MCF 10A (cell line): ENCODE measurements at regions not wholly inside any gene's neighbourhood (a gene's known extent, or its start where the extent isn't known, plus 50 kb on each side); places are given as distances from the start of the nearest gene placed in this dataset.
"Not testable (repeated sequence)": the region's sequence is repeated elsewhere in the genome, so short reads cannot be mapped to it uniquely, and the experiment has no call there.

Source experiments
- BruUV-seq: library from RNA; stranded (reverse); fragments of 400-500 nt; replicated peaks from 2 replicates; lab custom pipeline; 2021; lab: Mats Ljungman, UMichigan
- CTCF ChIA-PET: fragments of 300-600 bp; sonication (Branson Sonifier 250); formaldehyde crosslinking; extraction: SDS; loops from one replicate; lab custom pipeline; 2021; ENCODE audit warnings: antibody characterized with exemption, inconsistent platforms; lab: Yijun Ruan, JAX
- POLR2A ChIA-PET: fragments of 300-600, 350-650 bp; sonication (Branson Sonifier 250); formaldehyde crosslinking; extraction: SDS; loops from one replicate; lab custom pipeline; 2020; ENCODE audit warnings: antibody characterized with exemption, inconsistent platforms; lab: Yijun Ruan, JAX
- DNase-seq: peaks from one replicate; pipeline ENCODE4 v3.0.0-alpha.2; 2018; ENCODE audit not compliant: unreplicated experiment
- H3K27ac Mint-ChIP-seq: one replicate; pipeline ENCODE4 v1.8.0; 2022; ENCODE audit warnings: mild to moderate bottlenecking, low read depth, mixed read lengths; ENCODE audit not compliant: unreplicated experiment
- H3K27me3 Mint-ChIP-seq: one replicate; pipeline ENCODE4 v1.8.0; 2022; ENCODE audit warnings: mixed read lengths; ENCODE audit not compliant: insufficient read depth, unreplicated experiment
- H3K36me3 Mint-ChIP-seq: one replicate; pipeline ENCODE4 v1.8.0; 2022; ENCODE audit warnings: mild to moderate bottlenecking, moderate library complexity, mixed read lengths; ENCODE audit not compliant: insufficient read depth, unreplicated experiment
- H3K4me1 Mint-ChIP-seq: one replicate; pipeline ENCODE4 v1.8.0; 2022; ENCODE audit warnings: mixed read lengths; ENCODE audit not compliant: insufficient read depth, unreplicated experiment
- H3K4me3 Mint-ChIP-seq: one replicate; pipeline ENCODE4 v1.8.0; 2022; ENCODE audit warnings: mild to moderate bottlenecking, moderate library complexity, mixed read lengths; ENCODE audit not compliant: unreplicated experiment
- H3K9me3 Mint-ChIP-seq: one replicate; pipeline ENCODE4 v1.8.0; 2022; ENCODE audit warnings: mixed read lengths; ENCODE audit not compliant: unreplicated experiment
- intact Hi-C: fragments of 100-400 bp; cut with micrococcal nuclease; formaldehyde crosslinking; loops from 2 replicates; pipeline ENCODE4 v1.14.1; 2022
- TF ChIP-seq, protein P1 (sequence below): fragments of 200-600 bp; IDR thresholded peaks from one replicate; pipeline ENCODE4 v1.8.0; 2022; ENCODE audit warnings: antibody characterized with exemption, mild to moderate bottlenecking; ENCODE audit not compliant: unreplicated experiment

DNA sequence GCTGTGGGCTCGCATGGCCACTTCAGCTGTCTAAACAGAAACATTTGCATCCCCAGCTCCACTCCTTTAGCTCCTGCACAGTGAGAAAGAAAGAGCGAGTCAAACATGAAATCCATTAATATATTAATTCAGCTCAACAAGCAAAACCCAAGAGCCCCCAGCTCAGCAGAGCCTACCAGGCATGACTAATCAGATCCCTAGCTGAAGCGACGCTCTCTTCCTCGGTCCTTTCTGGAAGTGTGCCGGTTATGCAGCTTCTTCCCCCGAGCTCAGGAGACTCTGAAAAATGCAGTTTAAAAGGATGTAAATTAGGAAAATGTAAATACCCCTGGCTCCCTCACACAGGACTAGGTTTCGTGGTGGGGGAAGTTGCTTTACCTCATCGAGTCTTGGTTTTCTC is 221.5 kb downstream of the ANKRD30B start:
- no peak for DNase-seq
- intact Hi-C loops, result no loop called here
- TF ChIP-seq, protein P1, sequence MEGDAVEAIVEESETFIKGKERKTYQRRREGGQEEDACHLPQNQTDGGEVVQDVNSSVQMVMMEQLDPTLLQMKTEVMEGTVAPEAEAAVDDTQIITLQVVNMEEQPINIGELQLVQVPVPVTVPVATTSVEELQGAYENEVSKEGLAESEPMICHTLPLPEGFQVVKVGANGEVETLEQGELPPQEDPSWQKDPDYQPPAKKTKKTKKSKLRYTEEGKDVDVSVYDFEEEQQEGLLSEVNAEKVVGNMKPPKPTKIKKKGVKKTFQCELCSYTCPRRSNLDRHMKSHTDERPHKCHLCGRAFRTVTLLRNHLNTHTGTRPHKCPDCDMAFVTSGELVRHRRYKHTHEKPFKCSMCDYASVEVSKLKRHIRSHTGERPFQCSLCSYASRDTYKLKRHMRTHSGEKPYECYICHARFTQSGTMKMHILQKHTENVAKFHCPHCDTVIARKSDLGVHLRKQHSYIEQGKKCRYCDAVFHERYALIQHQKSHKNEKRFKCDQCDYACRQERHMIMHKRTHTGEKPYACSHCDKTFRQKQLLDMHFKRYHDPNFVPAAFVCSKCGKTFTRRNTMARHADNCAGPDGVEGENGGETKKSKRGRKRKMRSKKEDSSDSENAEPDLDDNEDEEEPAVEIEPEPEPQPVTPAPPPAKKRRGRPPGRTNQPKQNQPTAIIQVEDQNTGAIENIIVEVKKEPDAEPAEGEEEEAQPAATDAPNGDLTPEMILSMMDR, result no peak
- no TSS peak for BruUV-seq
- POLR2A ChIA-PET, result no interaction called here
- Mint-ChIP-seq H3K4me1 (peaks cover 39% of the 10 kb centered on the region), H3K9me3 (no peaks in the 10 kb centered on the region), H3K36me3 (no peaks in the 10 kb centered on the region), H3K27ac (no peak overlapping the region), H3K4me3 (no peak overlapping the region), H3K27me3 (no peaks in the 10 kb centered on the region)
- CTCF ChIA-PET, result interaction anchor here (1.6 kb wide), 1 partner anchor 16 kb away, joined by 3 read pairs; no protein-coding TSS in a partner anchor

DNA sequence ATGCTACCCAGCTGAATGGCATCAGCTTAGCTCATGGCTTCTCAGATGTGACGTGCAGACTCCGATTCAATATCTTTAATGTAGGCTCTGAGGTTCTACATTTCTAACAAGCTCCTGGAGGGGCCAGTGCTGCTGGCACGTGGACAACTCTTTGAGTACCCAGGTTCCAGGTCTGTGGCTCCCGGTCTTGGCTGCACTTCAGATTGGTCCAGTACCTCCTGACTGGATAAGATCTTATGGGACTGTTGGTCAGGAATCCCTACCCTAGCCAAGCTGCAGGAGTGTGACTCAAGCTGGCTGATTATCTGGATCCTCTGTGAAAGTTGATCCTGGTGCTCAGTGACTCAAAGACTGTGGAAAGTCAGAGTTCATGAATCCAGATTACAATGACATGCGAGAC is 222.1 kb downstream of the ANKRD30B start:
- TF ChIP-seq, protein P1, result no peak
- H3K4me3 Mint-ChIP-seq, result no peak overlapping the region
- no peaks in the 10 kb centered on the region for H3K9me3 Mint-ChIP-seq
- CTCF ChIA-PET, result interaction anchor here (1.6 kb wide), 1 partner anchor 16 kb away, joined by 3 read pairs; no protein-coding TSS in a partner anchor
- DNase-seq, result peak; percentile 74
- POLR2A ChIA-PET, result no interaction called here
- H3K36me3 Mint-ChIP-seq, result no peaks in the 10 kb centered on the region
- H3K27ac Mint-ChIP-seq, result no peak overlapping the region
- intact Hi-C loops, result no loop called here
- BruUV-seq, result no TSS peak
- H3K4me1 Mint-ChIP-seq, result peaks cover 44% of the 10 kb centered on the region
- no peaks in the 10 kb centered on the region for H3K27me3 Mint-ChIP-seq

DNA sequence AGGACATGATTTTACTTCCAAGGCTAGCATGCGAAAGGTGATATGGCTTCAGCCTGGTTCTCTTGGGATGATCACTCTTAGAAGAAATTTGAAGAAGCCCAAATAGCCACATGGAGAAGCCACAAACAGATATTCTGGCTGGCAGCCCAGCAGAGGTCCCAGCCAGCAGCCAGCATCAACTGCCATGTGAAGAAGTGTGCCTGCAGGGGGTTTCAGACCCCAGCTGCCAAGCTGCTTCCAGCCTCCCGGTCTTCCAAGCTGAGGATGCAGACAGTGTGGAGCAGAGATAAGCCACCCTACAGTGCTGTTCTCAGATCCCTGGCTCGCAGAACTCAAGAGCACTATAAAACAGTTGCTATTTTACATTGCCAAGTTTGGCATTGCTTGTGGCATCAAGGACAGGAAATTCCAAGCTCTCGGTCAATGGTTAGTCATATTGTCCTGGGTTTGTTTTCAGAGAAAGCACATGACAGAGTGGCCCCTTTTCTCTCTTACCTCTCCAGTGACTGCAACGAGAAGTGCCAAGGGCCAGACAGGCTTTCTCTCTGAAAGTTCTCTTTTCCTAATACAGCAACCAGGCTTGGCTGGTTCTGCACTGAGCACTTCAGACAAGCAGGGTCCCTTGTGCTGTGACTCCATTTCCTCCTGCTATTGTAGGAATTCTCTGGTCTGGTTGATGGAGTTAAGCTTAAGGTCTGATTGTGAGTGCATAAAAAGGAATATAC is 223.7 kb downstream of the ANKRD30B start:
- ChIA-PET POLR2A (no interaction called here), CTCF (no interaction called here)
- H3K9me3 Mint-ChIP-seq, result no peaks in the 10 kb centered on the region
- no TSS peak for BruUV-seq
- no peaks in the 10 kb centered on the region for H3K27me3 Mint-ChIP-seq
- H3K4me3 Mint-ChIP-seq, result no peak overlapping the region
- no peaks in the 10 kb centered on the region for H3K36me3 Mint-ChIP-seq
- TF ChIP-seq, protein P1, result no peak
- H3K4me1 Mint-ChIP-seq, result peaks cover 58% of the 10 kb centered on the region
- intact Hi-C loops, result no loop called here
- H3K27ac Mint-ChIP-seq, result peak overlapping the region; percentile 16
- DNase-seq, result peak; percentile 79

DNA sequence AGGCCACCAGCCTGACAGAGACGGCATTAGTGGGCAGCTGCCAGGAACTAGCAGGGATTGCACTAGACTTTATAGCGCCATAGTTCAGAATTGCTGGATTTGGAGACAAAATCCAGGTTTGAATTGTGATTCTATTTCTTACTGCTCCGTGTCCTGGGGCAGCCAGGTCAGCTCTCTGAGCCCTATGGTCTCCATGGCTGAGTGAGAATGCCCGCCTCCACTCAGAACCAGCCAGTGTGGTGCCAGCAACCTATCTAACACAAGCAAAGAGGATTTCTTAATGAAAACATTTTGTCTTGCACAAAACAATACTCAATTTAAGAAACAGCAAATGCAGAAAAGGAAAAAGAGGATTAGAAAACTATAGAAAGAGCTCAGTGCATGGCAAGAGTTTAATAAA is 225.4 kb downstream of the ANKRD30B start:
- CTCF ChIA-PET, H3K27me3 Mint-ChIP-seq, intact Hi-C loops, H3K9me3 Mint-ChIP-seq, H3K27ac Mint-ChIP-seq, BruUV-seq, H3K36me3 Mint-ChIP-seq, DNase-seq: not testable (repeated sequence)
- Mint-ChIP-seq H3K4me3 (peak overlapping the region; percentile 0), H3K4me1 (peaks cover 69% of the 10 kb centered on the region)
- POLR2A ChIA-PET, result interaction anchor here (0.7 kb wide), 1 partner anchor 106 kb away, joined by 3 read pairs; no protein-coding TSS in a partner anchor
